HG02870 (cell line): ENCODE measurements at regions not wholly inside any gene's neighbourhood (a gene's known extent, or its start where the extent isn't known, plus 50 kb on each side); places are given as distances from the start of the nearest gene placed in this dataset.
"Not testable (repeated sequence)": the region's sequence is repeated elsewhere in the genome, so short reads cannot be mapped to it uniquely, and the experiment has no call there.

Source experiments
- ATAC-seq: cut with Tn5 transposase; IDR thresholded peaks from one replicate; pipeline ENCODE4 v1.9.1; 2021; ENCODE audit warnings: mild to moderate bottlenecking, moderate library complexity; ENCODE audit not compliant: unreplicated experiment

GRCh38 chr3:88657459-88657858 is 450.0 kb upstream of the EPHA3 start:
- no peak for ATAC-seq

GRCh38 chr3:88661433-88661824 is 446.0 kb upstream of the EPHA3 start:
- no peak for ATAC-seq

GRCh38 chr3:88668180-88668579 is 439.2 kb upstream of the EPHA3 start:
- ATAC-seq: no peak

DNA sequence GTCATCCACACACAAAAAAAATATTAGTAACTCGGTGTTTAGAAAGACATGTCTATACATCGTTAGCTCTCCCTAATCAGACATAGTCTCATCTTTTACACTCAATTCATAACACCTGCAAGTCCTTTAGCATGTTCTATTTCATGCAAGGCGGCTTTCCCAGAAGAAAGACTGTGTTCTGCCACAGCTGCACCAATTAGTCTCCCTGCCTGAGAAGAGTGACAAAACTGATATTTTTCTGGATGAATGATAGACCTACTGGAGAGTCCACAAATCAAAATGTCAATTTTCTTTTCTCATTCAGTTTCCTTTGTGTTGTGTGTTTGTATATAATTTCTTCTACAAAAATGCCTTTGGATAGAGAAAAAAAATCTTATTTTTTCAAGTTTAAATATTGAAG is 435.8 kb upstream of the EPHA3 start:
- ATAC-seq: no peak

DNA sequence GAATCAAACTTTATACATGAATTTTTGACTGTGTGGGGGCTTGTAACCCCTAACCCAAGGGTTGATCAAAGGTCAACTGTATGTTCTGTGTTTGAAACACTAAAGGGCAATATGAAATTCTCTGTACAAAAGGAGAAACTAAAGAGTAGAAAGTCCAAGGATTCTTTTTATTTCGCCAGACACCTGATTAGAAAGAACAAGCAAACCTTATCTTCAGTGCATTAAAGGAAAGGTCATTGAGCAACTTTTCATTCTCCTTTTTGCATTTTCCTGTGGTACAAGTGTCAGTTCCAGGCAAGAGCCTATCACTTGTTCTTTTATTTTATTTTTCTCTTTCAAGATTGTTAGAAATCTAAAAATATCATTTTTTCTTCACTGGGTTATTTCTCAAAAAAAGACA is 430.1 kb upstream of the EPHA3 start:
- no peak for ATAC-seq

- no peak for ATAC-seq
Observed at GRCh38 chr3:88678747-88679146, 428.7 kb upstream of the EPHA3 start.

DNA sequence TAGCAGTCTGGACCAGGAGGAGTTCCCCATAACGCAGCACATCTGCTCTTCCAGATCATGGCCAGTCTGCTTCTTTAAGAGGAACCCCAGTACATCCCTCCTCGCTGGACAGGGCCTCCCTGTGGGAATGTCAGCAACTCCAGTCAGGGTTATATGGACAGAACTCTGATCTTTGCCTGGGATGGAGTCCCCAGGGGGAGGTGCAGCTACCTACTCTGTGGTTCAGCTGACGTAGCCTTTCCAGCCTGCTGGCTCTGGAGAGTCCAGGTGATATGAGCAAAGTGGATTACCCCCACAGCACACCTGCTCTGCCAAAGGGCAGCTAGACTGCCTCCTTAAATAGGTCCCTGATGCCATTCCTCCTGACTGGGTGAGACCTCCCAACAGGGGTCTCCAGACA is 417.1 kb upstream of the EPHA3 start:
- ATAC-seq: no peak

DNA sequence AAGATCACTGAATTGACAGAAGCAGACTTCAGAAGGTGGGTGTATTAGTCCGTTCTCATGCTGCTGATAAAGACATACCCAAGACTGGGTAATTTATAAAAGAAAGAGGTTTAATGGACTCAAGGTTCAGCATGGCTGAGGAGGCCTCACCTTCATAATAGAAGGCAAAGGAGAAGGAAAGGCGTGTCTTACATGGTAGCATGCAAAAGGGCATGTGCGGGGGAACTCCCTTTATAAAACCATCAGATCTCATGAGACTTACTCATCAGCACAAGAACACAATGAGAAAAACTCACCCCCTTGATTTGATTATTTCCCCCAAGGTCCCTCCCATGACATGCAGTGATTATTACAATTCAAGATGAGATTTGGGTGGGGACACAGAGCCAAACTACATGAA is 416.3 kb upstream of the EPHA3 start:
- ATAC-seq: no peak

DNA sequence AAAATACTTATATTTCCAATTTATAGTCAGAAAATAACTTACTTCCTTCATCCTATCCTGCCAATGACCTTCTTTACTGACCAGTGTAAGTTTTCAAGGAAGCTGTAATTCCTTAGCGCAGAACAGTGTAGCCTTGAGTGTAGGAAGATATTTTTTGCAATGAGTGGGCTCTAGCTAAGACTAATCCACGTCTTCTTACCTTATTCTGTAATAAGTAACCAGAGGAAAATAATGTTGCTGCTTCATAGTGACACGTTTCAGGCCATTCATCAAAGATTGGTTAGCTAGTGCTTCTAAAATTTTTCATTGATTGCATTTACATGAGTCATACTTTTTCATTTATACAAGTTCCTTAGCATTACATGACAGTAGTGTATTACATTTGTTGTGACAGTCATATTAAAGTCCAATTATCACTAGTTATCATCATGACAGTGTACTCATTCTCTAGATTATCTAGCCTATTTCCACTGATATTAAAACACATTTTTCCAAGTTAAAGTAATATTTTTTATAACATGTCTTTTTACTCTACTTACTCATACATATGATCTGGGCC is 403.8 kb upstream of the EPHA3 start:
- ATAC-seq: no peak

- no peak for ATAC-seq
Observed at GRCh38 chr3:88704338-88704737, 403.1 kb upstream of the EPHA3 start.

DNA sequence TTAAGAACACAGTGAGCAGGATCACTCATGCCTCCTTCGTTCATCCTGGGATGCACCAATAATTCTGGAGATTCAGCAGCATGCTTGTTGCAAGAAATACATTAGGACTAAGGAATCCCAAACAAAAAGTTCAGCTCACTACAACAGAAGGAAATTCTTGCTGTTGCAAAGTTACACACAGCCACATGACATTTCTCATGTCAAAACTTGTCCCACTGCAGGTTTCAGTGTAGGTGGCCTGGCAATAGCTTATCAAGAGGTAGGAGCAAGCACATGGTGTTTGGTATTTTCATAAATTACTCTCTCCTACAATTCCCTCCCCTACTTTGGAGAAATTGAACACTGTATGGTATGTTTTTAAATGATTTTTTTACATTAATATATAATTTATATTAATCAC is 399.6 kb upstream of the EPHA3 start:
- ATAC-seq: no peak

- ATAC-seq: no peak
Observed at GRCh38 chr3:88712552-88712951, 394.9 kb upstream of the EPHA3 start.

DNA sequence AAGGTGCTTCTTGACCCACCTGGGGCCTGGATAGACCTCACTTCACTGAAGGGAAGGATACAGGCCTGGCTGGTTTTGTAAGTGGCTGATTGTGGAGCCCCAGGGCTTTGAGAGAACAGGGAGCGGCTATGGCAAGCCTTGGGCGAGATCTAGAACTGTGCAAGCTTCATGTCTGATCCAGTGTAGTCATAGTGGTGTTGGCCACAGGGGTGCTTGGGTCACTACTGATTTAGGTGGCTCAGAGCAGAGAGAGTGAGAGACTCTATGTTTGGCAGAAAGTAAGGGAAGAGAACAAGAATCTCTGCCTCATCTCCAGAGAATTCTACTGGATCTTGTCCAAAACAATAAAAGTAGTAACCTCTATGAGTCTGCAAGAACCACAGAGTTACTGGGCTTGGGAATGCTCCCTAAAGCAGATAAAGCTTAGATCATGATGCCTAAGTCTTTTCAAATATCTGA is 394.2 kb upstream of the EPHA3 start:
- ATAC-seq: no peak

GRCh38 chr3:88725440-88726165 is 381.8 kb upstream of the EPHA3 start:
- ATAC-seq: no peak

DNA sequence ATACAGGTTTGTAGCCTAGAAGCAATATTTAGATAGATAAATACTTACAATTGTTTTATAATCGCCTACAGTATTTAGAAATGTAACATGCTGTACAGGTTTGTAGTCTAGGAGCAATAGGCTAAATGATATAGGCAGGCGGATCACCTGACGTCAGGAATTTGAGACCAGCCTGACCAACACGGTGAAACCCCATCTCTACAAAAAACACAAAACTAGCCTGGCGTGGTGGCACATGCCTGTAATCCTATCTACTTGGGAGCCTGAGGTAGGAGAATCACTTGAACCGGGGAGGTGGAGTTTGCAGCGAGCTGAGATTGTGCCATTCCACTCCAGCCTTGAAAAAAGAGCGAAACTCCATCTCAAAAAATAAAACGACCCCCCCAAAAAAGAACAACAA is 375.2 kb upstream of the EPHA3 start:
- ATAC-seq: no peak

DNA sequence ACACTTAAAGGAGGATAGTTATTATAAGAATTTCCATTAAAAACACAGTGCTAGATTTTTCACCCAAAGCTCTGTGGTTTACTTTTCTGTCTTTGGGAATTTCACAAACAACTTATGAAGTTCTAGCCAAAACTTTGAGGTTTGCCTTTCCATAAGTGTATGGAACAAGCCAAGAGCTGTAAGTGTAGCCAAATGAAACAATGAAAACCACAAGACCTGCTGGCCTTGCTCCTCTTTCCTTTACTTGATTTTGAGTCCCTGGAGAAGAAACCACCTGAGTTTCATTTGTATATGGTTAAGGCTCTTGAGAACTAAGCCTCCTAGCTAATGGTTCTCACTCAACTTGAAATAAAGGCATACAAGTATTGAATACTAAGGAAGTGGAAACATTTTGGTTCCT is 365.3 kb upstream of the EPHA3 start:
- no peak for ATAC-seq

GRCh38 chr3:88742674-88743507 is 364.5 kb upstream of the EPHA3 start:
- no peak for ATAC-seq

GRCh38 chr3:88744896-88745295 is 362.5 kb upstream of the EPHA3 start:
- no peak for ATAC-seq

DNA sequence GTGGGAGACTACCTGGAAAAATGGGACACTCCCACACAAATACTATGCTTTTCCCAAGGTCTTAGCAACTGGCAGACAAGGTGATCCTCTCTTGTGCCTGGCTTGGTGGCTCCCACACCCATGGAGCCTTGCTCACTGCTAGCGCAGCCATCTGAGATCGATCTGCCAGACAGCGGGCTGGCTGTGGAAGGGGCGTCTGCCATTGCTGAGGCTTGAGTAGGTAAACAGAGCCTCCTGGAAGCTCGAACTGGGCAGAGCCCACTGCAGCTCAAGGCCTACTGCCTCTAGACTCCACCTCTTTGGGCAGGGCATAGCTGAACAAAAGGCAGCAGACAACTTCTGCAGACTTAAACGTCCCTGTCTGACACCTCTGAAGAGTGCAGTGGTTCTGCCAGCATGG is 360.3 kb upstream of the EPHA3 start:
- ATAC-seq: not testable (repeated sequence)

GRCh38 chr3:88758676-88759075 is 348.7 kb upstream of the EPHA3 start:
- no peak for ATAC-seq

DNA sequence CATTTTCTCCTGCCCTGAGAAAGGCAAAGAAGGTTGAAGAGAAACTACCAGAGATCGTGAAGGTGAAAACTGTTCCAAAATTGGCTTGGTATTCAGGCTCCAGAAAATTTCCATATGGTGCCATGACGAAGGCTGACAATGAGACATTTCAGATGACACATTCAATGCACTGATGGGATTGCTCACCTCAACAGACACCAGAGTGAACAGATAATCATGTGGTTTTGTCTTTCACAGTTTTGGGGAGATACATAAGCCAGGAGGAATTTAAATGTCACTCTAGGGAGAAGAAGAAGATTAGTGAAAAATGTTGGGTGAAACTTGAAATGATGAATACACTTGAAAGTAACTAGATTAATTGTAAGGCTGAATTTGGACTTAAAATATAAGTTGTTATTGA is 339.7 kb upstream of the EPHA3 start:
- no peak for ATAC-seq

DNA sequence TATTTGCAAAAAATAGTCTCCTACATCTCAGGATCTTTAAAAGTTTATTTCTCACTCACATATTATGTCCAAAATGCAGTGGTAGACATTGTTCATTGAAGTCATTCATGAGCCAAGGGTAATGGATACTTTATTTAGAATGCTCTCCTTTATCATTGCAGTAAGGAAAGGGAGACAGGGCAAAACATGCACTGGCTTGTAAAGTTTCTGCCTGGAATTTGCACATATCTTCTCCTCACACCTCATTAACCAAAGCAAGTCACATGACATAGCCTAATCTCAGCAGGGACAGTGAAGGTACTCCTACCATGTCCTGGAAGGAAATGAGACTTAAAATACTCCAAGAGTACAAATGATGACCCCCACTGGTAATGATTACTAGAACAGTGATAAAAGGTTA is 333.7 kb upstream of the EPHA3 start:
- ATAC-seq: no peak
